AG04449 (cell line): ENCODE measurements at regions not wholly inside any gene's neighbourhood (a gene's known extent, or its start where the extent isn't known, plus 50 kb on each side); places are given as distances from the start of the nearest gene placed in this dataset.

Experiments
- CTCF ChIA-PET: fragments of 350-600 bp; formaldehyde crosslinking; extraction: SDS; loops from one replicate; lab custom pipeline; 2021; ENCODE audit warnings: antibody characterized with exemption; lab: Yijun Ruan, JAX
- POLR2A ChIA-PET: fragments of 400-600, 350-600 bp; formaldehyde crosslinking; extraction: SDS; loops from one replicate; lab custom pipeline; 2020; ENCODE audit warnings: antibody characterized with exemption, inconsistent platforms; lab: Yijun Ruan, JAX
- DNase-seq: peaks from one replicate; pipeline ENCODE4 v3.0.0-alpha.2; 2010; ENCODE audit warnings: low read depth, low spot score
- H3K4me3 ChIP-seq: 2 replicates; pipeline ENCODE4 v1.5.1; 2011; ENCODE audit warnings: low read depth, mild to moderate bottlenecking, control low read depth, low read length
- TF ChIP-seq, protein P1 (sequence below): IDR thresholded peaks from one replicate; pipeline ENCODE4 v1.5.1; 2011; ENCODE audit warnings: mild to moderate bottlenecking, moderate library complexity, low read length, control low read depth, inconsistent platforms; ENCODE audit not compliant: insufficient read depth; ENCODE audit errors: missing control alignments

DNA sequence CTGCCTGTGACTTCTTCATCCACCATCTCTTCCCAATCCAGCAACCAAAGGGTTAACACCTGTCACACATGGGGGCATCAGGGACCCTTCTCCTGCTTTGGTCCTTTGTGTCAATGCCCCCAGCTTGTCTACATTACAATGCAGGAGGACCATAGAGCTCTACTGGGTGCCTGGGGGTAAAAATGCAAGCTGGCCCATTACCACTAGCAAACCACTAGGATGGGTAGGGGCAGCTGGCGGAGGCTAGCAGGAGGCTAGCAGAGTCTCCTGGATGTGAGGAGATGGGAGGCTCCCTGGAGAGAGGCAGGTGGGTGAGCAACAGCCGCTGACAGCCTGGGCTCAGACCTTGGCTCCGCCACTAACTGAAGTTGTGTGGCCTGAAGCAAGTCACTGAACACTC lies 153.4 kb upstream of the SKOR2 start:
- no peak overlapping the region for H3K4me3 ChIP-seq
- ChIA-PET POLR2A (interaction anchor here (1.1 kb wide), 1 partner anchor 12 kb away, joined by 4 read pairs; no protein-coding TSS in a partner anchor), CTCF (no interaction called here)
- no peak for DNase-seq
- TF ChIP-seq, protein P1, sequence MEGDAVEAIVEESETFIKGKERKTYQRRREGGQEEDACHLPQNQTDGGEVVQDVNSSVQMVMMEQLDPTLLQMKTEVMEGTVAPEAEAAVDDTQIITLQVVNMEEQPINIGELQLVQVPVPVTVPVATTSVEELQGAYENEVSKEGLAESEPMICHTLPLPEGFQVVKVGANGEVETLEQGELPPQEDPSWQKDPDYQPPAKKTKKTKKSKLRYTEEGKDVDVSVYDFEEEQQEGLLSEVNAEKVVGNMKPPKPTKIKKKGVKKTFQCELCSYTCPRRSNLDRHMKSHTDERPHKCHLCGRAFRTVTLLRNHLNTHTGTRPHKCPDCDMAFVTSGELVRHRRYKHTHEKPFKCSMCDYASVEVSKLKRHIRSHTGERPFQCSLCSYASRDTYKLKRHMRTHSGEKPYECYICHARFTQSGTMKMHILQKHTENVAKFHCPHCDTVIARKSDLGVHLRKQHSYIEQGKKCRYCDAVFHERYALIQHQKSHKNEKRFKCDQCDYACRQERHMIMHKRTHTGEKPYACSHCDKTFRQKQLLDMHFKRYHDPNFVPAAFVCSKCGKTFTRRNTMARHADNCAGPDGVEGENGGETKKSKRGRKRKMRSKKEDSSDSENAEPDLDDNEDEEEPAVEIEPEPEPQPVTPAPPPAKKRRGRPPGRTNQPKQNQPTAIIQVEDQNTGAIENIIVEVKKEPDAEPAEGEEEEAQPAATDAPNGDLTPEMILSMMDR: no peak

DNA sequence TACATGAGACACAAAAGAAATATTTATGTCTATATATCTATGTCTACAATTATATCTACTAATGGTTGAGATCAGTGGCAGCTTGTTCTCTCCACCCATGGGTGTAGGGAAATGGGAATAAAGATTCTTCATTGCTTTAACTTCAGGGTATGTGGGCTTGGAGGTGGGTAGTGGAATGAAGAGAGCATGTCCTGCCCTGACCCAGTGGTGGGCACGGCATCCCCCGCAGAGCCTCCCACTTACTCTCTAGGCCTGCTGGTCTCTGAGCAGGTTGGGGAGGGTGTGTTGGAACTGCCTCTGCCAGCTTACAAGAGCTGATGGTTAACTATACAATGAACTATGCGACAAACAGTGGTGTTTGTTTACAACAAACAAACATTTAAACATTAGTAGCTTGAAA lies 152.5 kb upstream of the SKOR2 start:
- ChIA-PET CTCF (no interaction called here), POLR2A (no interaction called here)
- DNase-seq: no peak
- no peak overlapping the region for H3K4me3 ChIP-seq
- TF ChIP-seq, protein P1: no peak

DNA sequence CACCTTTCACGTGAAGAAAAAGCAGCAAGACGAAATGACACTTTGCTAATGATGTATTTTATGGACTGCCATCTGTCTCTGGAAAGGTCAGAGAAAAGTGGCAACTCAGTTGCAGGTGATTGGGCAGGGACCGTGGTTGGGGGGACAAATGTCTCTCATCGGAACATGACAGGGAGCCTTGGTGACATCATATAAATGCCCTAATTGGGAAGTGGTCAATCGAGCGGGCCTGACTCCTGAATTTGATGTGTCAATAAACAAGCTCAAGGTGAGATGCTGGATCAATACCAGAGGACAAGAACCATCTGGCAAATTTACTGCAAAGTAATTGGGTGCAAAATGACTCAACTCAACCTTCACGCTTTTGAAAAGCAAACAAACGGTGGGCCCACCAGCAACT lies 151.9 kb upstream of the SKOR2 start:
- H3K4me3 ChIP-seq: no peak overlapping the region
- no peak for DNase-seq
- ChIA-PET CTCF (no interaction called here), POLR2A (no interaction called here)
- TF ChIP-seq, protein P1: no peak

DNA sequence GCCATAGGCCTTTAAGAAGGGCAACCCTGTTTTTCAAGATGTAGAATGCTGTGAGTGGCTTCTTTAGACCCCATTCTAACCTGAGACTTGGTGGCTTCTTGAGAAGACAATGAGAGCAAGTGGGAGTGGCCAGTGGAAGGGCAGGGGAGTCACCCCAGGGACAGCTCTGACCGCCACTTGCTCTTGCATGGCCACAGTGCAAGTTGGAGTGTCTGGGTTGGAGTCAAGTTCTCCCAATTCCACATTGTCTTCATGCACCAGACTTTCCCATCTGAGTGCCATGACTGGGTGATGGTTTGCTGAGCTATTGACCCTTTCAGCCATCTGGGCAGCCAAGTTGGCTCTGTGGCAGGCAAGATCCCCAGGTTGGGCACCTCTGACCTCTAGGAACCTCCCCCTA lies 148.0 kb upstream of the SKOR2 start:
- TF ChIP-seq, protein P1: no peak
- no peak for DNase-seq
- no peak overlapping the region for H3K4me3 ChIP-seq
- ChIA-PET CTCF (no interaction called here), POLR2A (no interaction called here)

DNA sequence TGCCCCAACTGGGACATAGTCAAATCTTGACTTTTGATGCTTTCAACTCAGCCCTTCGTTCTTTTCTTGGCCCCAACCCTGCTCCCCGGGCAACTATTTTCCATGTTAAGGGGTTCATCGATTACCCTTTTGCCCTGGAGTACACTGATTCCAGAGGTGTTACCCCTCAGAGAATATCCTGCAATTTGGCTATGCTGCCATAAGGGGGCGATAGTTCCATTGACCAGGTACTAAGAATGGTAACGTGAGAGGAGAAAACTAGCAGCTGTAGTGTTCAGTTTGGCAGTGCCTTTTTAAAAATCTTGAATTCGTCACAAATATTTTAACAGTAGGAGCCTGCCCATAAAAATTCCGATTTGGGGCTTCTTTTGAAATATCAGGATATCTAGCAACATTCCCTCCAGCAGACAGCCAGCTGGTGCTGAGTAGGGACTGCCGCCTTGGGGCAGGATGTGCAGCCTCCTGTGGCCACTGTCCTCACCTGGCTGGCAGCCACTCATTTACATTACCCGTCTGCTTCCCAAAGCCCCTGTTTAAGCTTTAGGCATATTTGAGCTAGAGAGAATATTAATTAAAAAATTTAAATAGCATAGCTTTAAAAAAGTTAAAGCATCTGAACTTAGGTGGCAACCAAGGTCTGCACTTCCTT lies 146.3 kb upstream of the SKOR2 start:
- ChIA-PET CTCF (interaction anchor here (1.5 kb wide), 1 partner anchor 9 kb away, joined by 4 read pairs; no protein-coding TSS in a partner anchor), POLR2A (no interaction called here)
- no peak for DNase-seq
- TF ChIP-seq, protein P1: no peak
- no peak overlapping the region for H3K4me3 ChIP-seq

DNA sequence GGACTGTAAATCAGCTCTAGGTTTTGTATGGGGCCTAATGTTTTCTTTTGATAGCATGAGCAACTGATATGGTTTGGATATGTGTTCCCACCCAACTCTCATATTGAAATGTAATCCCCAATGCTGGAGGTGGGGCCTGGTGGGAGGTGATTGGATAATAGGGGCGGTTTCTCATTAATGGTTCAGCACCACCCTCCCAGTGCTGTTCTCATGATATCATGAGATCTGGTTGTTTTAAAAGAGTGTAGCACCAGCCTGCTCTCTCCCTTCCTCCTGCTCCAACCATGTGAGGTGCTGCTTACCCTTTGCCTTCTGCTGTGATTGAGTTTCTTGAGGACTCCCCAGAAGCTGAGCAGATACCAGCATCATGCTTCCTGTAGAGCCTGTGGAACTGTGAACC lies 140.2 kb upstream of the SKOR2 start:
- TF ChIP-seq, protein P1: no peak
- CTCF ChIA-PET: no interaction called here
- no peak for DNase-seq
- H3K4me3 ChIP-seq: no peak overlapping the region
- POLR2A ChIA-PET: no interaction called here
